ENCODE measurements at regions not wholly inside any gene's neighbourhood (a gene's known extent, or its start where the extent isn't known, plus 50 kb on each side); places are given as distances from the start of the nearest gene placed in this dataset.

DNA sequence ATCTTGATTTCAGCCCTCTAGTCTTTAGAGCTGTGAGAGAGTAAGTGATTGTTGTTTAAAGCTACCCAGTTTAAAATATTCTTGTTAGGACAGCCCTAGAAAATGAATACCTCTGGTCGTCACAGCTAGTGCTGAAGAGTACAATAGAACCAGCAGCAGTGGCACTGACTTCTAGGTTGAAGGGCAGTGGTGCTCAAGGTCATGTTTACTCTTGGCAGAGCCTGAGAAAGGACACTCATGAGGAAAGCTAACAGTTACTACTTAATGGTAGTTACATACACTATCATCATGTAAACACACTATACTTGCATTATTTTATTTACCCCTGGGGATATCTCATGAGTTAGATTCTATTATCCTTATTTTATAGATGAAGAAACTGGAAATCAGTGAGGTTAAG, 323.0 kb downstream of the SH2D4B start:
- H3K27ac ChIP-seq (ENCODE audit: low read depth, low read length) = no peak overlapping the region
- H3K4me3 ChIP-seq (ENCODE audit: low read depth, low read length) = no peak overlapping the region
- TF ChIP-seq, protein P1, sequence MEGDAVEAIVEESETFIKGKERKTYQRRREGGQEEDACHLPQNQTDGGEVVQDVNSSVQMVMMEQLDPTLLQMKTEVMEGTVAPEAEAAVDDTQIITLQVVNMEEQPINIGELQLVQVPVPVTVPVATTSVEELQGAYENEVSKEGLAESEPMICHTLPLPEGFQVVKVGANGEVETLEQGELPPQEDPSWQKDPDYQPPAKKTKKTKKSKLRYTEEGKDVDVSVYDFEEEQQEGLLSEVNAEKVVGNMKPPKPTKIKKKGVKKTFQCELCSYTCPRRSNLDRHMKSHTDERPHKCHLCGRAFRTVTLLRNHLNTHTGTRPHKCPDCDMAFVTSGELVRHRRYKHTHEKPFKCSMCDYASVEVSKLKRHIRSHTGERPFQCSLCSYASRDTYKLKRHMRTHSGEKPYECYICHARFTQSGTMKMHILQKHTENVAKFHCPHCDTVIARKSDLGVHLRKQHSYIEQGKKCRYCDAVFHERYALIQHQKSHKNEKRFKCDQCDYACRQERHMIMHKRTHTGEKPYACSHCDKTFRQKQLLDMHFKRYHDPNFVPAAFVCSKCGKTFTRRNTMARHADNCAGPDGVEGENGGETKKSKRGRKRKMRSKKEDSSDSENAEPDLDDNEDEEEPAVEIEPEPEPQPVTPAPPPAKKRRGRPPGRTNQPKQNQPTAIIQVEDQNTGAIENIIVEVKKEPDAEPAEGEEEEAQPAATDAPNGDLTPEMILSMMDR (IDR thresholded peaks at IDR 0.05; ENCODE audit: low read depth, low read length) = no peak
- H3K9me3 ChIP-seq (ENCODE audit: control insufficient read depth, insufficient read depth, low read length) = peaks cover 7% of the 10 kb centered on the region
- H3K27me3 ChIP-seq (ENCODE audit: control insufficient read depth, insufficient read depth, low read length) = no peaks in the 10 kb centered on the region
- ChIA-PET POLR2A (no interaction called here), CTCF (no interaction called here)
- no peak for DNase-seq (ENCODE audit: low read depth, low spot score)

DNA sequence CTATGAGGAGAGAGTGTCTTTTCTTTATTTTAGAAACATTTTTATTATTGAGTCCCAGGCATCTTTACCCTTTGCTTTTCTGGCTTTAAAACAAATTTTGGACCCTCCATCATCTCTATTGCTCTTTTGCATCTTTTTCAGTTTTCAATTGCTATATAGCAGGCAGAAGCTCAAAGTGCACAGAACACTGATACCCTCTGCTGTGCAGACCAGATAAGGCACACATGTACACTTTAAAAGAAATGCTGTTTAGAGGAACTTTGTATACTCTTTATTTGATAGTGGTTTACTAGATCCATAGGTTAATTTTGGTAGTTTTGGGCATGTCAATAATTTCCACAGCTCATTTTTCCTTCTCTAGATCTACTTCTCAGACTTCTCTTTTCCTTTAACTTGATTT, 324.2 kb downstream of the SH2D4B start:
- TF ChIP-seq, protein P1 (IDR thresholded peaks at IDR 0.05; ENCODE audit: low read depth, low read length) = no peak
- POLR2A ChIA-PET = no interaction called here
- CTCF ChIA-PET = no interaction called here

DNA sequence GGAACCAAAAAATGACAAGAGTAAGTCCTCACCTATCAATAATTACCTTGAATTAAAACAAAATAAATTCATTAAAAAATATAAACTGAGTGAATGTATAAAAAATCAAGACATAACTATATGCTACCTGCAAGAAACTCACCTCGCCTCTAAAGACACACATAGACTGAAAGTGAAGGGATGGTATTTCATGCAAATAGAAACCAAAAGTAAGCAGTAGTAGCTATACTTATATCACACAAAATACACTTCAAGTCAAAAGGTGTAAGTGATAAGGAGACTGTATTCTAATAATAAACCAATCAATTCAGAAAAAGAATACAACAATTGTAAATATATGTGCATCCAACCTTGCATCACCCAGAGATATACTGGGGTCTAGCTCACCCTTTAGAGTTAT, 332.6 kb downstream of the SH2D4B start:
- Histone ChIP-seq H3K4me3 (ENCODE audit: low read depth, low read length) (no peak overlapping the region), H3K27me3 (ENCODE audit: control insufficient read depth, insufficient read depth, low read length) (no peaks in the 10 kb centered on the region), H3K9me3 (ENCODE audit: control insufficient read depth, insufficient read depth, low read length) (no peaks in the 10 kb centered on the region; the same call in 1 of the 2 replicates), H3K27ac (ENCODE audit: low read depth, low read length) (no peak overlapping the region)
- CTCF ChIA-PET = no interaction called here
- TF ChIP-seq, protein P1 (IDR thresholded peaks at IDR 0.05; ENCODE audit: low read depth, low read length) = no peak
- no peak for DNase-seq (ENCODE audit: low read depth, low spot score)
- POLR2A ChIA-PET = no interaction called here

More for the DNA sequence above, 324.2 kb downstream of the SH2D4B start:
- Histone ChIP-seq H3K9me3 (ENCODE audit: control insufficient read depth, insufficient read depth, low read length) (peaks cover 7% of the 10 kb centered on the region), H3K27ac (ENCODE audit: low read depth, low read length) (no peak overlapping the region), H3K27me3 (ENCODE audit: control insufficient read depth, insufficient read depth, low read length) (no peaks in the 10 kb centered on the region), H3K4me3 (ENCODE audit: low read depth, low read length) (no peak overlapping the region)
- no peak for DNase-seq (ENCODE audit: low read depth, low spot score)

DNA sequence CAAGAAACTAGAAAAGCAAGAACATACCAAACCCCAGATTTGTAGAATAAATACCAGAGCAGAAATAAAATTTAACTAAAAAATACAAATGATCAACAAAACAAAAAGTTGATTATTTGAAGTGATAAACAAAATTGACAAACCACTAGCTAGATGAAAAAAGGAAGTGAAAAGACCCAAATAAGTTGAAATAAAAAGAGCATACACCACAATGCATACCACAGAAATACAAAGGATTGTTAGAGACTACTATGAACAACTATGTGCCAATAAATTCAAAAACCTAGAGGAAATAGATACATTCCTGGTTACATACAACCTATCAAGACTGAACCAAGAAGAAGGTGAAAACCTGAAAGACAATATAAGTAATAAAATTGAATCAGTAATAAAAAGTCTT, 333.4 kb downstream of the SH2D4B start:
- Histone ChIP-seq H3K27me3 (ENCODE audit: control insufficient read depth, insufficient read depth, low read length) (no peaks in the 10 kb centered on the region), H3K9me3 (ENCODE audit: control insufficient read depth, insufficient read depth, low read length) (no peaks in the 10 kb centered on the region; the same call in 1 of the 2 replicates), H3K4me3 (ENCODE audit: low read depth, low read length) (no peak overlapping the region), H3K27ac (ENCODE audit: low read depth, low read length) (no peak overlapping the region)
- DNase-seq (ENCODE audit: low read depth, low spot score) = no peak
- ChIA-PET POLR2A (no interaction called here), CTCF (no interaction called here)
- TF ChIP-seq, protein P1 (IDR thresholded peaks at IDR 0.05; ENCODE audit: low read depth, low read length) = no peak

DNA sequence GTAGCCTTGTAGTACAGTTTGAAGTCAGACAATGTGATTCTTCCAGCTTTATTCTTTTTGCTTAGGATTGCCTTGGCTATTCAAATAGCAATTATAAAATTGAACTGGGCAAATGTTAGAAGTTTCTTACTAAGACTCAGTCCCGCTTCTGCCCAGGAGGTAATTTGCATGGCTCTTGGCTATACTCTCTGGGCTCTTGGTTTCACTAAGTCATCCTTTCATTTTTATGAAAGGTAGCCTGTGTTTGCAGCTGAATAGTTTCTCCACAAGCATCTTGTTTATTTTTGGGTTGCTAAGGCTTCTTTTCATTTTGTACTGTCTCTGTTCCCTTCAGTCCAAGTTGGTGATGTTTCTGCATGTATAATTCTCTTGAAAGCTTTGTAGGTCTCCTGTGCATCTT, 340.6 kb downstream of the SH2D4B start:
- ChIA-PET CTCF (interaction anchor here (0.6 kb wide), 1 partner anchor 25 kb away, joined by 4 read pairs; no protein-coding TSS in a partner anchor), POLR2A (no interaction called here)
- Histone ChIP-seq H3K27ac (ENCODE audit: low read depth, low read length) (no peak overlapping the region), H3K4me3 (ENCODE audit: low read depth, low read length) (no peak overlapping the region), H3K27me3 (ENCODE audit: control insufficient read depth, insufficient read depth, low read length) (no peaks in the 10 kb centered on the region), H3K9me3 (ENCODE audit: control insufficient read depth, insufficient read depth, low read length) (peaks cover 8% of the 10 kb centered on the region)
- TF ChIP-seq, protein P1 (IDR thresholded peaks at IDR 0.05; ENCODE audit: low read depth, low read length) = no peak
- no peak for DNase-seq (ENCODE audit: low read depth, low spot score)
